ENCODE measurements at regions not wholly inside any gene's neighbourhood (a gene's known extent, or its start where the extent isn't known, plus 50 kb on each side); places are given as distances from the start of the nearest gene placed in this dataset.

DNA sequence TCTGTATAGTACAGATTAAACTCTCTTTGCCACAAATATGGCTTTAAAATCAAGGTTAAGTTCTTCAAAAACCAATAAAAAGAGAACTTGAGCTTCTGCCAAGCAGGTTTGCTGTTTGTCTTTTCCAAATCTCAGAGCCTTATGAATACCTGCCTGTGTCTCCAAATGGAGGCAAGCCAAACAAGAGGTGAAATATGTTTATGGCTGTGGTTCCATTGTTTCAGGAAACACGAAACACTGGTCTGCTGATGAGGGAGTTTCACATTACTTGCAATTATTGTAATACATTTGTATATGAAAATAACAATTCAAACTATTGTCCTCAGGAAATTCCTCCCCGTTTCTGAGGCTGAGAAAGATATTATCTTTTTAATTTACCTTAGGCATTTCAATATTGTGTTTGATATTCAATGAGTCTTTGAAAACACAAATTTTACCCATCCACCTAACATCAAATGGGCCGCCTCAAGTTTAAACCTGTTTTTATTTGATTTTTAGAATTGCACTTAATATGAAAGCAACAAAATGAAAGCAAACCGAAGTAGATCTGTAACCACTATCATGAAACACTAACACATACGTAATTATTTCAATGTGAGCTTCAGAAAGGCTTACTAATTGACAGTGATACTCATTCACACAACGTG, 359.3 kb downstream of the HGF start:
- no peaks in the 10 kb centered on the region for H3K36me3 ChIP-seq (replicated peaks in 1 of 2; ENCODE audit: control extremely low read depth in 1 of 2, control insufficient read depth in 1 of 2, extremely low read depth in 1 of 2, insufficient read depth in 2 of 2, low read length in 1 of 2)
- H3K9me3 ChIP-seq (ENCODE audit: control extremely low read depth in 1 of 3, control insufficient read depth in 2 of 3, insufficient read depth in 1 of 3, low read length in 2 of 3), result no peaks in the 10 kb centered on the region
- H4K20me1 ChIP-seq (ENCODE audit: control insufficient read depth, insufficient read depth, low read length, poor library complexity, severe bottlenecking), result no peaks in the 10 kb centered on the region
- H3K9ac ChIP-seq (ENCODE audit: low read length), result no peak overlapping the region
- intact Hi-C loops (cut with micrococcal nuclease), result no loop called here
- DNase-seq (no peak), ATAC-seq (ENCODE audit: low read depth) (no peak)
- Mint-ChIP-seq H3K4me3 (no peak overlapping the region), H3K9me3 (ENCODE audit: insufficient read depth) (no peaks in the 10 kb centered on the region), H3K27ac (no peak overlapping the region), H3K27me3 (no peaks in the 10 kb centered on the region), H3K4me1 (no peaks in the 10 kb centered on the region)
- no peak overlapping the region for H3K4me2 ChIP-seq (replicated peaks; ENCODE audit: low read depth, low read length, poor library complexity, severe bottlenecking)
- H3K4me1 ChIP-seq (ENCODE audit: control insufficient read depth in 2 of 2, insufficient read depth in 2 of 2, low read length in 2 of 2), result no peaks in the 10 kb centered on the region
- no peak for TF ChIP-seq EZH2 (IDR thresholded peaks at IDR 0.05; ENCODE audit: borderline replicate concordance, insufficient read depth, low read depth, low read length, poor library complexity, severe bottlenecking)
- H3K79me2 ChIP-seq (ENCODE audit: control insufficient read depth, insufficient read depth, low read length), result no peaks in the 10 kb centered on the region
- no peak overlapping the region for H3K27ac ChIP-seq (ENCODE audit: low read length in 2 of 2)
- H3K27me3 ChIP-seq (replicated peaks in 1 of 4; ENCODE audit: control extremely low read depth in 1 of 4, control insufficient read depth in 3 of 4, insufficient read depth in 4 of 4, low read length in 3 of 4), result no peaks in the 10 kb centered on the region
- H3K4me3 ChIP-seq (ENCODE audit: control extremely low read depth in 1 of 5, extremely low read depth in 1 of 5, insufficient read depth in 1 of 5, low read depth in 2 of 5, low read length in 4 of 5), result no peak overlapping the region
- 80% methylated on average over 1 of the region's 6 CpGs for WGBS (ENCODE audit: insufficient coverage)
- ChIA-PET CTCF (no interaction called here), POLR2A (no interaction called here)
- H2AFZ ChIP-seq (ENCODE audit: insufficient read depth, low read depth, low read length, poor library complexity, severe bottlenecking), result no peak overlapping the region

GRCh38 chr7:81408728-81409127, 361.1 kb downstream of the HGF start:
- ChIA-PET POLR2A (no interaction called here), CTCF (no interaction called here)
- Histone ChIP-seq H3K27ac (ENCODE audit: low read length in 2 of 2) (no peak overlapping the region), H3K4me2 (replicated peaks; ENCODE audit: low read depth, low read length, poor library complexity, severe bottlenecking) (no peak overlapping the region), H3K9ac (ENCODE audit: low read length) (no peak overlapping the region), H2AFZ (ENCODE audit: insufficient read depth, low read depth, low read length, poor library complexity, severe bottlenecking) (no peak overlapping the region), H3K36me3 (replicated peaks in 1 of 2; ENCODE audit: control extremely low read depth in 1 of 2, control insufficient read depth in 1 of 2, extremely low read depth in 1 of 2, insufficient read depth in 2 of 2, low read length in 1 of 2) (no peaks in the 10 kb centered on the region), H4K20me1 (ENCODE audit: control insufficient read depth, insufficient read depth, low read length, poor library complexity, severe bottlenecking) (no peaks in the 10 kb centered on the region), H3K4me1 (ENCODE audit: control insufficient read depth in 2 of 2, insufficient read depth in 2 of 2, low read length in 2 of 2) (no peaks in the 10 kb centered on the region), H3K4me3 (ENCODE audit: control extremely low read depth in 1 of 5, extremely low read depth in 1 of 5, insufficient read depth in 1 of 5, low read depth in 2 of 5, low read length in 4 of 5) (no peak overlapping the region), H3K79me2 (ENCODE audit: control insufficient read depth, insufficient read depth, low read length) (no peaks in the 10 kb centered on the region), H3K9me3 (ENCODE audit: control extremely low read depth in 1 of 3, control insufficient read depth in 2 of 3, insufficient read depth in 1 of 3, low read length in 2 of 3) (no peaks in the 10 kb centered on the region), H3K27me3 (replicated peaks in 1 of 4; ENCODE audit: control extremely low read depth in 1 of 4, control insufficient read depth in 3 of 4, insufficient read depth in 4 of 4, low read length in 3 of 4) (no peaks in the 10 kb centered on the region)
- intact Hi-C loops (cut with micrococcal nuclease), result no loop called here
- Mint-ChIP-seq H3K27ac (no peak overlapping the region), H3K9me3 (ENCODE audit: insufficient read depth) (no peaks in the 10 kb centered on the region), H3K27me3 (no peaks in the 10 kb centered on the region), H3K4me3 (no peak overlapping the region), H3K4me1 (no peaks in the 10 kb centered on the region)
- ATAC-seq (ENCODE audit: low read depth) (no peak), DNase-seq (no peak)
- no CpG with 5 or more reads among the region's 2 CpGs for WGBS (ENCODE audit: insufficient coverage)
- TF ChIP-seq EZH2 (IDR thresholded peaks at IDR 0.05; ENCODE audit: borderline replicate concordance, insufficient read depth, low read depth, low read length, poor library complexity, severe bottlenecking), result no peak

All from B cell (primary cell).